ENCODE measurements at regions not wholly inside any gene's neighbourhood (a gene's known extent, or its start where the extent isn't known, plus 50 kb on each side); places are given as distances from the start of the nearest gene placed in this dataset.

DNA sequence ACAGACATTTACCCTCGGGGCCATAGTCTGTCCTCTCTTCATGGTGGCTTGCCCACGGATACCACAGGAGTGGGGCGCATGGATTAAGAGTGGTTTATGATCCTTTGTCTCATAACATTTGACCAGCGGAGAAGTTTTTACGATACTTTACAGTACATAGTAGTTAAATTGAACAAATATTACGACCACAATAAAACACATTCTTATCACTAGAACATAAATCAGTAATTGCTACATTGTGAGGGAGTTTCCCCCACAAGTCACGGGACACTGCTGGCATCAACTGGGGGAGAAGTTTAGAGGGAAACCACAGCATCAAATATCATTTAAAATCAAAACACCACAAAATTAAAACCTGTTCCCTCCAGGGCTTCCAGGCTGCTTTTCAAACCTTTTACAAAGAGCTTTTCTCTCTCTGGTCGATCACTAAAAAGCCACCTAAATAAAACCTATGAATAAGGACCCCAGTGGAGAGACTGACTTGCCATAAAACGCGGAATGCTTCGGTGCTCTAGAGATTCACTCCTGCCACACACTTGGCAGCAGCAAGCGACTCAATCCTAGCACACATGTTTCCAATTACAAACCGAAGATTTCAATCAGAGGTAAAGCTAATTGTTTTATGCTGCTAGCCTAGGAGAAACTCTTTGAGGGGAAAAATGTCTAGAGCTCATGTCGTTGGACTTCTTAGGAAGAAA is 173.7 kb upstream of the HNRNPA3 start:
- no peak for DNase-seq

- DNase-seq, result no peak
Observed at GRCh38 chr2:177042311-177042710, 170.3 kb upstream of the HNRNPA3 start.

DNA sequence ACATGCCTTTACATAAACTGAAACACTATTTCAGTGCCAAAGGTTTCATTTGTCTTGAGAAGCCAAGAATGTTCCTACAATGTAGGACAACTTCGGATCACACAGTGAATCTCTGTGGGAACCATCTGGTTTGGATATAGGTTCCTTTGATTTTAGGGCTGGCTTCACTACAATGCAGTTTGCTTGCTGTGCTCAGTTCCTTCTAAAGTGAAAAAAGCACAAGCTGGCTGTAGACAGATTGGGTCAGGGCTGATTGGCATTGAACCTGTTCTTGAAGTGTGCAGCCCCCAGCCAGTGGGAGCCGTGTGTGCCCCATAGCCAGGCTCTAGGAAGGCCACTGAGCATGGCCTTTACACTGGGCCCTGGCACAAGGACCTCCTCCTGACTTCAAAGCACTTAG is 167.9 kb upstream of the HNRNPA3 start:
- DNase-seq, result no peak

- no peak for DNase-seq
Observed at GRCh38 chr2:177048981-177049380, 163.6 kb upstream of the HNRNPA3 start.

- DNase-seq, result no peak
Observed at GRCh38 chr2:177051278-177051677, 161.3 kb upstream of the HNRNPA3 start.

DNA sequence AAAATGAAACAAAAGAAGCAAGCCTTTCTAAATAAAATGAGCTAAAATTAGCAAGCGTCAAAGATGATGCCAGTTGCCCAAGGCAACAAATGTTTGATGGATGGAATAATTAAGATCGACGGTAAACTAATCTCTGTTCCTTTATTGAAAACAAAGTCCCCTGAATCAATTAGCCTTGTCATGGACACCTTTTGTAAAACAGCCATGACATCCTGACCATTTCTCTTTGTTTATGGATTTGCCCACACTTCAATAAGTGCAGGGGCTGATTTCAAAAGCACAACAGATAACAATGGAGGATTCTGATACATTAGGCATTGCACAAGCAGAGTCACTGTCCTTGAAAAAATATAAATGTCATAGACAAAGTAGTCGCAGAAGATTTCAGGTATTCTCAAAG is 160.1 kb upstream of the HNRNPA3 start:
- no peak for DNase-seq

DNA sequence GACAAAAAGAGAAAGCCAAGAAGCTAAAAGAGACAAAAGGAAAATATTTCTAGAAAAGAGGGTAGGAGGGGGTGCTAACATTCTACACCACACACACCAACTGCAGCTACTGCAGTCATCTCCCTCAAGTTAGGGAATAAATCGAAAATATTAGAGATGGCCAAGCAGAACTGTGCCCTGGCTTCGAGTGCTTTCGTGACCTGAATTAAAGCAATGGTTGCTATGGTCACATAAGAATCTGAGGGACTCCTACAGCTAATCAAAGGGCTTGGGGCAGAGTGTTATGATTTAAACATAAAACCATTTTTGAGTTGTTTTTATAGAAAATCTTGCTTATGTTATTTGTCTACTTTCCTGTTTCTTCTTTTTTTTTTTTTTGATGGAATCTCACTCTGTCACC is 159.6 kb upstream of the HNRNPA3 start:
- no peak for DNase-seq

- DNase-seq, result no peak
Observed at GRCh38 chr2:177053716-177054115, 158.9 kb upstream of the HNRNPA3 start.

DNA sequence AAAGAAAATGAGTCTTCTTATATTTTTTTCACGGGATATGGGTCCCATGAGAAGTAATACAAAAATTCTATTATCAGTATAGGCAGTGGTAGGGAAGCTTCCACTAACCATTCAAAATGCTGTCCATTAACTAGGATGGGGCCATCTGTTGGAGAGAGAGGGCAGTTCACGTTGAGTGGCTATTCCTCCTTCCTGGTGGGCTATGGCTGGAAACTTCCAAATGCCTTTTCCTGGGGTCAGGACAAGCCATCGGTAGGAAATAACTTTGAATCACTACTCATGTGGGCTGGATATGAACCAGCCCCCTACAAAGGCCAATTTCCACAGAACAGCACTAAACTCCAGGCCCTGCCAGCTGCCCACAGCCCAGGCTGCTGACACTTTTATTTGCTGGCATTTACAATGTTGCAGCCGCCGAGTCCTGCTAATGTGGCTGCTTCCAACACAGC is 156.1 kb upstream of the HNRNPA3 start:
- no peak for DNase-seq

GRCh38 chr2:177058747-177059146 is 153.8 kb upstream of the HNRNPA3 start:
- no peak for DNase-seq

DNA sequence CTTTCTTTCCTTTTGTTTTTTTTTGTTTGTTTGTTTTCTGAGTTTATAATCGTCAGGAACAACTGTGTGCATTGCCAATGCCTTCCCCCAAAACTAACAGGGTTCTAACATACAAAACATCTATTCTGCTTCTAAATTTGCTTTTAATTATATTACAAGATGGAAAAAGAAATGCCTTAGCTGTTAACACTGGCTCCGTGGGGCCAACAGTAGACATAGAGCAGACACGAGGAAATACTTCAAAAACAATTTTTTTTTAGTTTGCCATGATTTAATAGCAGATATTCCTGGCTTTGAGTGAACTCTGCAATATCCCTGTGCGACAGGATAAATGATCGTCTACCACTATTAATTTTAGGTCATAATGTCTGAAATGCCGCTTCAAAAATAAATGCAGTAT is 153.3 kb upstream of the HNRNPA3 start:
- no peak for DNase-seq

GRCh38 chr2:177063331-177063730 is 149.3 kb upstream of the HNRNPA3 start:
- DNase-seq, result no peak

GRCh38 chr2:177064422-177064821 is 148.2 kb upstream of the HNRNPA3 start:
- no peak for DNase-seq

DNA sequence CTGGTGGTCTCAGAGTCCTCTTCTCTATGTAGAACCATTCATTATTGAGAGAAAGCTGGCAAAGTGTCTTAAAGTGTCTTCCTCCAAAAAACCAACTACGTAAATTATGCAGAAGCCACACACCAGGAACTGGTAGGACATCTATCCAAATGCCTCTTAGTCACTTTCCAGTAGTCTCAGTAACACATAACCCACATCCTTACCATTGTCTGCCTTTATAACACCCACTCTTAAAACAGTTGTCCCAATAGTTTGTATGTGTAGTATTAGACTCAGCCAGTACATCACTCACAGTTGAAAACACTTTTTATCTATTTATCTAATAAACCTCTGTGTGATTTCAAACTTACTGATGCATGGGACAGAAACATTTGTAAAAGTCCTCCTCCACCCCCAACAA is 143.6 kb upstream of the HNRNPA3 start:
- no peak for DNase-seq

DNA sequence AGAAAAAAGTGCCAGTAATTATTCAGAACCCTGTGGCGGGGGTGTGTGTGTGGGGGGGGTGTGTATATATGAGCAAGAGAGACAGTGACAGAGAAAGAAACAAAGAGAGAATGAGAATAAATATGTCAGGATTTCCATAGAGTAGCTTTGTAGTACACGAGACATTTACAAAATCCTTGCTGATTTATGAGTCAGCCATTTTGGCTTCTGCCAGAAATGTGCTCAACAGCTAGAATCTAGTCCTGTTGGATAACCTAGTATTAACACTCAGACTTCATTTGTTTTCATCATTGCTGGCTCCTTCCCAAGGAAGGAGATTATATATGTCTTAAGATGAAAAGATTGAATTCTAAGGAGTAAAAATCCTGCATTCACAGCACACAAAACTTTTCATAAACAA is 140.5 kb upstream of the HNRNPA3 start:
- no peak for DNase-seq

DNA sequence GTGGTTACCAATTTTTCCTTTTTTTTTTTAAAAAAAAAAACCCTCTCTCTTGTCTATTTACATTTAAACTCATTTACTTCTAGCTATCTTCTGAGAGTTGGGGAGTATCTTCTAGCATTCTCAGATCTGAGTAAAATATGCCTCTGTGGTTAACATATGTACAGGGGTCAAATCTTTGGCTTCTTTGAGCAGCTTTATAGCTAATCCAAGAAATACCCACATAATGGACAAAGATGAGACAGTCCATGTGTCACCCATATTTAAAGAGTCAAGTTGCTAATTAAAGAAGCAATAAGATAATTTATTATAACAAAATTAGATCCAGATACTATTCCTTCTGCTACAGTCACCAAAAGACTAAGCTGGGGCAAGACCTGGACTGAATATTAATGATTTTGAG is 139.0 kb upstream of the HNRNPA3 start:
- DNase-seq, result no peak

DNA sequence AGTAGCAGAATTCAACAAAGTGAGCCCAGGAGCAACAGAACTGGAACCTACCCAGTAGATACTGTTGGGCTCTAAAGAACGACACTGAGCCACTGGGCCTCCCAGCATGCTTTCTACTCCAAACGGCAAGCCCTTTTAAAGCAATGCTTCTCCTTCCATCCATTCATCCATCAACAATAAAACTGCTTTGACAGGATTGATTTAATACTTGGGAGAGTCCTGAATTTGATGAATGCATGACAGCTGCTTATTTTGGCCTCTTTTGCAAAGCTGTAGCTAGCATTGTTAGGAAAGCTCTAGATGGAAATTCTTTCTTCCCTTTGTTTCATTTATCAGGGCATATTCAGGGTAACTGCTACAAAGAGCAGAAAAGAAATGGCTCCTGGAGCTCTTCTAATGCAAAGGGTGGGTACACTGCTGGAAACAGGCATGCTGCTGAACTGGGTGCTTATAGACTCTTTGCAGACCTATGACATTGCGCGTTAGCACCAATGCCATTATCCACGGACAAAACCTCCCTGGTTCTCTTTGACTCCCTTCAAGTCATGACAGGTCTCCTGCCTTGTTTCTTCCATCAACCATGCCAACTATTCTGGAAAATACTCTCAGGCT is 138.4 kb upstream of the HNRNPA3 start:
- DNase-seq, result no peak

DNA sequence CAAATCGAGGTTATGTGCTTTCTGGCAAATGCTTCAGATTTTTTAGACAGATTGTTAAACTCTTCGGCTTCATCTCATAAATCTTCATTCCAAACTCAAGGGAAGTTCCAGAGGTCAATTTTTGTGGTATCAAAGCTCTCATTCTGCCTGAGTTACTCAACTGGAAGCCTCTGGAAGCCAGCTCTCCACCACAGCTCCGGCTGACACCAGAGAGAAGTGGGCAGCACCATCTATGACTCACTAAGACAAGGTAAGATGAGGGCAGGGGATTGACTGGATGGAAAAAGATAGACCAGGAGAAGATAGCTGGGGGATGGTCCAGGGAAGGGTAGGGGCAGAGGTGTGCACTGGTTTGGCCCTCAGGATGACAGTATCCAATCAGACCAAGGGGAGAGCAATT is 137.3 kb upstream of the HNRNPA3 start:
- no peak for DNase-seq

GRCh38 chr2:177076636-177077179 is 135.9 kb upstream of the HNRNPA3 start:
- DNase-seq, result no peak

DNA sequence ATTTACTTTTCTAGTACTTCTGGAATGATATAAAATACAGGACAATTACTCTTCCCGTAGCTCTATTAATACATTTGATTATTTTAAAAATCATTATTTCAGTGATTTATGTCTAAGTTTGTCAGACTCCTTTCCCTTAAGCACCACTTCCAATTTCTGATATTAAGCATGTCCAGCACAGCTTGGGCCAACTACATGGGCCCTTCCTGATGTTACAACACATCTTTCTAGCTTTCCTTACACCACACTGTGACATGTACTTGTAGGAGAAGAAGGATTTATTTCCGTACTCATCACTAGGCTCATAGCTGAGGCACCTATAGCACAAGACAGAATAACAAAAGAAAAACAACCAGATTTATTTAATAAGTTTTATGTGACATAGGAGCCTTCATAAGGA is 134.8 kb upstream of the HNRNPA3 start:
- no peak for DNase-seq

DNA sequence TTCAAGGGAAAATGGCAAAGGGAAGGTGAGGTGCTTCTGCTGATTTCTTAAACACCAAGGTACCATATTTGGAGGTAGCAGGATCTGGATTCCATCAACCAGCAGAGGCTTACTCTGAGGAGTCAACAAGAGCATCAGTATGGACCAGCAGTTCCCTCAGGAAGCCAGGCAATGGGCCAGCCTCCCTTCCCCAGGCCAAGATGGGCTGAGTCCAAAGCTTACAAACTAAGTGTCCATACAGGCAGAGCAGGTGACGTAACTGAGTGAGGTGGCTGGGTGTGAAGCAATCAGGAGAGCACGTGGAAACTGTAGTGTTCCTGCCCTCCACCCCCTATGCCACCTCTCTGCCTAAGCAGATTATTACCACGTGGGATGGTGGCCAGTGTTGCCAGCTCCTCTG is 134.2 kb upstream of the HNRNPA3 start:
- no peak for DNase-seq

DNA sequence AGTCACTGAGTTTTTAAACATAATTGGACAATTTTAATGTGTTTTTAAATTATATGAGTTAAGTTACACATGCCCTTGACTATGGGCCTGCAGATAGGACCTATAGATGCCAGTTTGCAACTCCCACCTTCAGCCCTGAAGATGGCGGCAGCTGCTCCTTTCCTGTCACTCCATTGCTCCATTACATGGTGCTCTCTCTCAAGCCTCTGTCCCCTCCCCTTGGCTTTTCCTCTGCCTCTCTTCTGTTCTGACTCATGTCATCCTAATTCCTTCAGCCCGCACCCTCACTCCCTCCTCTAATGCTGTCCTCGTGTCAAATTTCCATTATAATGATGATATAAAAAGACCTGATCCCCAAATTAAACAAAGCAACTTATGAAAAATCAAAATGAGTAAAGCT is 133.7 kb upstream of the HNRNPA3 start:
- DNase-seq, result no peak

DNA sequence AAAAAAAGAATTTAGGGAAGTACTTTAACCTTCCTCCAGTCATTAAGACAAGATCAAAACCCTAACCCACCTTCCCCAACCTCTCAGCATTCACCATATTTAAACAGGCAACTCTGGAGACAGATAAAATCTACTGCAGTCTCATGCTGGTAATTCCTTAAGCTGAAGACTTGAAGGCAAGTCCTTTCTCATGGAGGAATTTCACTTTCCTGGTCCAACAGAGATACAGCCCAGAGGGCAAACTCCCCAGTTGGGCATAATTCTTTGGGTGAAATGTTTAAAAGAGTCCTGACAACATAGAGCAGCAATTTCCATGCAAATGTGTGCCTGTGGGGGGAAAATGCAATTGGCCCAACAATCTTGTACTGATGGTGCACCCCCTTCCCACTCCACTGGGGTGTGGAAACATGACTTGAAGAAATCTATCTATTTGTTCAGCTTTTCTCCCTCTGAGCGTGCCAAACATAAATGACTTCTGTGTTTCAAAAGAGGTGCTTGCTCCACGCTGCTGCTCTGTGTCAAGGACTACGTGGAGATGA is 131.8 kb upstream of the HNRNPA3 start:
- no peak for DNase-seq

DNA sequence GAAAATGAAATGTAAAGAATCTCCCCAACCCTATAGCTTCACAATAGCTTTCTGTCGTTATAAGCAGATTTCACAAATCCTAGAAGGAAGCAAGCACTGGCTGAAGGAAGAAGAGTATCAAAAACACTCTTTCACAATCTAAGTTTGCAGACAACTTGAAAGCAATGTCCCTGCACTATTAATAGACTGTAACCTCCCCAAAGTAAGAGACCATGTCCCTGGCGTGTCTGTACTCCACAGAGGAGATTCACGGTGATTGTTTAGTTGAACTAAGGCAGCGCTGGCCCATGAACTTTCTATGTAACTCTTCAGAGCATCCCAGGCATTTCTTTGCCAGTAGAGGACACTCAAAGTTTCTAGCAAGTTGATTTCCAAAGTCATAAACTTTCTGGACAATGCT is 128.0 kb upstream of the HNRNPA3 start:
- DNase-seq, result no peak

DNA sequence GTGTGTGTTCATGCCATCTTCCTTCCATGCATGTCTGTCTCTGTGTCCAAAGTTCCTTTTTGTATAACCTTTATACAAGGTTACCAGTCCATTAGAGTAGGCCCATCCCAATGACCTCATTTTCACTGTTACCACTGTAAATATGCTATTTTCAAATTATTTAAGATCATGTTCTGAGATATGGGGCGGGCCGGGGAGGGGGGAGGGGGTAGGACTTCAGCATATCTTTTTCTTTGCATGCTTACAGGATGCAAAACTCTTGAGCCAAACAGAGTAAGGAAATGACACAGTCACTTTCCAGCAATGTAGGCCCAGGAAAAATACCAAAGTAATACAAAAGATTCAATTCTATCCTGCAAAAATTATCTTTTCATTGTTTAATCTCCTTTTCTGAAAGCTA is 124.1 kb upstream of the HNRNPA3 start:
- no peak for DNase-seq
